Osteocyte (in vitro differentiated cells): ENCODE measurements at regions not wholly inside any gene's neighbourhood (a gene's known extent, or its start where the extent isn't known, plus 50 kb on each side); places are given as distances from the start of the nearest gene placed in this dataset.

Experiments
- DNase-seq: peaks from one replicate; pipeline ENCODE4 v3.0.0; 2021; ENCODE audit warnings: mixed read lengths; ENCODE audit not compliant: unreplicated experiment; ENCODE audit errors: extremely low spot score
- H3K27ac Mint-ChIP-seq: one replicate; pipeline ENCODE4 v1.8.0; 2021; ENCODE audit warnings: mild to moderate bottlenecking, mixed read lengths; ENCODE audit not compliant: unreplicated experiment
- H3K27me3 Mint-ChIP-seq: one replicate; pipeline ENCODE4 v1.8.0; 2021; ENCODE audit warnings: mixed read lengths; ENCODE audit not compliant: unreplicated experiment
- H3K36me3 Mint-ChIP-seq: one replicate; pipeline ENCODE4 v1.8.0; 2021; ENCODE audit warnings: mixed read lengths; ENCODE audit not compliant: unreplicated experiment
- H3K4me1 Mint-ChIP-seq: one replicate; pipeline ENCODE4 v1.8.0; 2021; ENCODE audit warnings: mixed read lengths; ENCODE audit not compliant: unreplicated experiment
- H3K4me3 Mint-ChIP-seq: one replicate; pipeline ENCODE4 v1.8.0; 2021; ENCODE audit warnings: mild to moderate bottlenecking, moderate library complexity, mixed read lengths; ENCODE audit not compliant: unreplicated experiment
- H3K9me3 Mint-ChIP-seq: one replicate; pipeline ENCODE4 v1.8.0; 2021; ENCODE audit warnings: mixed read lengths; ENCODE audit not compliant: unreplicated experiment
- CTCF ChIP-seq: fragments of 200-600 bp; sonication (generic); IDR thresholded peaks from 2 replicates; pipeline ENCODE4 v1.5.0; 2021; ENCODE audit warnings: antibody characterized with exemption, mild to moderate bottlenecking, moderate library complexity

- Mint-ChIP-seq H3K9me3 (no peaks in the 10 kb centered on the region), H3K27ac (no peak overlapping the region), H3K4me1 (no peaks in the 10 kb centered on the region), H3K36me3 (no peaks in the 10 kb centered on the region), H3K4me3 (no peak overlapping the region), H3K27me3 (peaks cover 8% of the 10 kb centered on the region)
- no peak for TF ChIP-seq CTCF
- no peak for DNase-seq
Measured at GRCh38 chr1:219527994-219528393, 84.9 kb downstream of the ZC3H11B start.

GRCh38 chr1:219526074-219526473, 86.8 kb downstream of the ZC3H11B start:
- Mint-ChIP-seq H3K4me1 (no peaks in the 10 kb centered on the region), H3K27me3 (peaks cover 3% of the 10 kb centered on the region), H3K36me3 (no peaks in the 10 kb centered on the region), H3K4me3 (no peak overlapping the region), H3K27ac (no peak overlapping the region), H3K9me3 (no peaks in the 10 kb centered on the region)
- DNase-seq, result no peak
- TF ChIP-seq CTCF, result no peak

DNA sequence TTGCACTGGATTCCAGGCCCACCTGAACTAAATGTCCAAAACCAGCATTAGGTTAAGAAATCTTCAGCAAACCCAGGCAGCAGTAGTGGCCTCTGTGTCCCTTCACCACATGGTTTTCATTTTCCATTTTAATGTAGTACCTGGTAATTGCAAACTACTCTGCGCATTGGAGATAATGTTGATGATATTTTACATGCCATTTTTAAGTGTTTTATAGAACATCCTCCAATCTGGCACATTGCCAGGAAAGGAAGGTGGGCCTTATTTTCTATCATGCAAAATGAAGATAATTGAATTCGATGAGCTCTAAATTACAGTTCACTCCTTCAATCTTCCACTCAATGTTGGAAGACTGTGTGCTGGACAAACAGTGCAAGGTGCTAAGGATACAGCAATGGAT, 89.5 kb downstream of the ZC3H11B start:
- no peak overlapping the region for H3K27ac Mint-ChIP-seq
- TF ChIP-seq CTCF, result no peak
- no peaks in the 10 kb centered on the region for H3K36me3 Mint-ChIP-seq
- DNase-seq, result no peak
- H3K27me3 Mint-ChIP-seq, result peaks cover 3% of the 10 kb centered on the region
- no peak overlapping the region for H3K4me3 Mint-ChIP-seq
- no peaks in the 10 kb centered on the region for H3K9me3 Mint-ChIP-seq
- H3K4me1 Mint-ChIP-seq, result no peaks in the 10 kb centered on the region

DNA sequence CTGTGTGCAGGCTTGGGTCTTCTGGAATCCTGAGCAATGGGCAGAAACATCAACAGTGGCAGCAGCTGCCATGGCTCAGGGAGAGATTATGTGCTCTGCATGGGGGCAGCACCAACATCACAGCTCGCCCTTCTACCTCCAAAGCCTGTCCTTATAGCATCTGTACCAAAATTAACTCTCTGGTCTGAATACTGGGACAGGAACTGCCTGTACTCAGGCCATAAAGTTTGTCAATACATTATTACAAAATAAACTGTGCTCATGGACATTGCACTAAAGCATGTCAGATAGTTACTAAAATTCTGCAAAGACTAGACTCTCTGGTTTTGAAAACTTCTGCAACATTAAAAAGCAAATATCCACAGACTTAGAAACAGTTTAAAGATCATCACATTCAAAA, 91.6 kb downstream of the ZC3H11B start:
- H3K27ac Mint-ChIP-seq, result no peak overlapping the region
- H3K9me3 Mint-ChIP-seq, result no peaks in the 10 kb centered on the region
- no peaks in the 10 kb centered on the region for H3K4me1 Mint-ChIP-seq

GRCh38 chr1:219520241-219520640, 92.7 kb downstream of the ZC3H11B start:
- peaks cover 3% of the 10 kb centered on the region for H3K27me3 Mint-ChIP-seq
- peaks cover 4% of the 10 kb centered on the region for H3K9me3 Mint-ChIP-seq
- no peak overlapping the region for H3K4me3 Mint-ChIP-seq
- TF ChIP-seq CTCF, result no peak
- DNase-seq, result no peak
- H3K27ac Mint-ChIP-seq, result no peak overlapping the region
- H3K36me3 Mint-ChIP-seq, result no peaks in the 10 kb centered on the region
- no peaks in the 10 kb centered on the region for H3K4me1 Mint-ChIP-seq

More for the DNA sequence above, 91.6 kb downstream of the ZC3H11B start:
- H3K27me3 Mint-ChIP-seq, result peaks cover 3% of the 10 kb centered on the region
- no peaks in the 10 kb centered on the region for H3K36me3 Mint-ChIP-seq
- no peak for DNase-seq
- TF ChIP-seq CTCF, result no peak
- H3K4me3 Mint-ChIP-seq, result no peak overlapping the region
